ENCODE measurements at regions not wholly inside any gene's neighbourhood (a gene's known extent, or its start where the extent isn't known, plus 50 kb on each side); places are given as distances from the start of the nearest gene placed in this dataset.

DNA sequence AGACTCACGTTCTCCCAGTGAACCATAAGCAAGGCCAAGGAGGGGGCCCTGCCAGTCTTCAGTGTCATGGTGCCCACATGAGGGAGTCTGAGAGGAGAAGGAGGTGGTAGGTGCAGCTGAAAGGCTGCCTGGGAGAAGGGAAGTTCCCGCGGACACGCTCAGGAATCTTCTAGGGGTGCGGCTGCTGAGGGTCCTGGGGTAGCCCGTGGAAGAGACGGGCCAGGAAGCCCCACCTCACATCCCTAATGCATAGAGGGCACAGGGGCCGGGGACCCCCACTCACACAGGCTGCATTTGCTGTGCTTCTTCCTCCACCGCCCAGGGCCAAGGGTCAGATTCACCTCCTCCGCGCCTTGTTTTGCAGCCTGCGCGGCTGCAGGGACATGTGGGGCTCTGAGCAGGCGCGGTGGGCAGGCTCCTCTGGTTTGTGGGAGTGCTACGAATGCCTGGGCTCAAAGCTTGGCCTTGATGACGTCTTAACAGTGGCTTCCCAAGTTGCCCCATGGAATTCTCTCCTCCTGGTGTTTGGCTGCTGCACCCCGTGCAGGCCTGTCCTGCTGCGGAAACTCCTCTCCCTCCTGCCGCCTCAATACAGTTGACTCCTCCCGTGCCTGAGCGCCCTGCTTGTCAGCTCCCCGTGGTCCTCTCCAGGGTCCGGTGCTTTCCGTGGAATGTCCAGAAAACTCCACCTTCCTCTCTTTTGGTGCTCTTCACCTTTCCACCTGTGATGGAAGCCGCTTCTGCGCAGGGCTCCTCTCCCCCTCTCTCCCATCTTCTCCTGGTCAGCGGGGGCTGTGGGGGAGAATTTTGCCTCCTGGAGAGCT is 95.7 kb downstream of the VAPA start:
- no peak overlapping the region for H3K27ac ChIP-seq
- TF ChIP-seq, protein P1, sequence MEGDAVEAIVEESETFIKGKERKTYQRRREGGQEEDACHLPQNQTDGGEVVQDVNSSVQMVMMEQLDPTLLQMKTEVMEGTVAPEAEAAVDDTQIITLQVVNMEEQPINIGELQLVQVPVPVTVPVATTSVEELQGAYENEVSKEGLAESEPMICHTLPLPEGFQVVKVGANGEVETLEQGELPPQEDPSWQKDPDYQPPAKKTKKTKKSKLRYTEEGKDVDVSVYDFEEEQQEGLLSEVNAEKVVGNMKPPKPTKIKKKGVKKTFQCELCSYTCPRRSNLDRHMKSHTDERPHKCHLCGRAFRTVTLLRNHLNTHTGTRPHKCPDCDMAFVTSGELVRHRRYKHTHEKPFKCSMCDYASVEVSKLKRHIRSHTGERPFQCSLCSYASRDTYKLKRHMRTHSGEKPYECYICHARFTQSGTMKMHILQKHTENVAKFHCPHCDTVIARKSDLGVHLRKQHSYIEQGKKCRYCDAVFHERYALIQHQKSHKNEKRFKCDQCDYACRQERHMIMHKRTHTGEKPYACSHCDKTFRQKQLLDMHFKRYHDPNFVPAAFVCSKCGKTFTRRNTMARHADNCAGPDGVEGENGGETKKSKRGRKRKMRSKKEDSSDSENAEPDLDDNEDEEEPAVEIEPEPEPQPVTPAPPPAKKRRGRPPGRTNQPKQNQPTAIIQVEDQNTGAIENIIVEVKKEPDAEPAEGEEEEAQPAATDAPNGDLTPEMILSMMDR (conservative IDR thresholded peaks at IDR 0.05), result no peak
- TF ChIP-seq ZFX (IDR thresholded peaks at IDR 0.05), result no peak

DNA sequence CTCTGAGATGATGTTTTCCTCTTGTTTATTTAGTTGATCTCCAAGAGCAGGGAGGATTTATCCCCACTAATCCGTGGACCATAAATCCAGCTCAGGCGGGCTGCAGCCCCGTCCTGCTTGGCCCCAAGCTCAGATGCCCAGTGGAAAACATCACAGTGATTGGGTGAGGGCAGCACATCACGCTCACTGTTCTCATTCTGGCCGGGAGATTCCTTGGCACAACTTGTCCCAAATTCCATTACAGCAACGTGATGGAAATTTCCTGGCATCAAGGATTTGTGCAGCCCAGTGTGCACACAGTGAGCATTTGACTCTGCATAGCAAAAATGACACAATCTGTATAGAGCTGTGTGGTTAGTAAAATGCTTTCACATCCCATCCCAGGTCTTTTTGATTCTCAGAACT is 96.8 kb downstream of the VAPA start:
- no peak for TF ChIP-seq ZFX (IDR thresholded peaks at IDR 0.05)
- TF ChIP-seq, protein P1 (conservative IDR thresholded peaks at IDR 0.05), result no peak
- H3K27ac ChIP-seq, result no peak overlapping the region

DNA sequence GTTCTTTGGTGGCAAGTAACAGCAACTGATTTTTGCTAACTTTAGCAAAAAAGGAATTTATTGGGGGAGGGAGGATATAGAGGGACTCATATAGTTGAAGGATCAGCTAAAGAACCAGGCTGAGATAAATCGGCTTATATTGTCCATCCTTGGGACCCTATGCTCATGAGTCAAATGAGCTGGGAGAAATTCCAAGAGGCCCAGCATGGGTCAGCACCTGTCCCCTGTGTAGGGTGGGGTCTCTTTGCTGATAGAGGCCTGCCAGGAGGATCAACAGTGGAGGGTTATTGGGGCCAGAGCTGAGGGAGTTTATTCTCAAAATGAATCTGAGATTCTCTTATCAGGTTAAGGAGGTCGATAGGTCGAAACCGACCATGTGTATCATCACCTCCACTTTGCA is 97.2 kb downstream of the VAPA start:
- TF ChIP-seq, protein P1 (conservative IDR thresholded peaks at IDR 0.05), result no peak
- TF ChIP-seq ZFX (IDR thresholded peaks at IDR 0.05), result no peak
- no peak overlapping the region for H3K27ac ChIP-seq

DNA sequence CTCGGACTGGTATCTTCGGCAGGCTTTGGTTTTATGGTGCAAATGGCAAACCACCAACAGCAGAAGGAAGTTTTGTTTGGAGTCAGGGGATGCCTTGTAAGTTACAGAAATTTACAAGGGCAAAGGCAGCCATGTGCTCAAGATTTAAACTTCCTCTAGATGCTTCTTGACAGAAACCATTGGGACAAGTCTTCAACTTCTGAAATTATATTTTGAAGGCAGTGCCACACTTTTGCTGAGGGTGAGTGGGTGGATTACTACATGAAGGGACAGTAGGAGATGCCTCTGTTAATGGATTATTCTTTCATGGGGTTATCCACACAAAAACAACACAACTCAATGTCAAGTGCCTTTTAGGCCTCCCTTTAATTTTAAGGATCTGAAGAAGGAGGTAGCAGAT is 97.9 kb downstream of the VAPA start:
- no peak for TF ChIP-seq ZFX (IDR thresholded peaks at IDR 0.05)
- TF ChIP-seq, protein P1 (conservative IDR thresholded peaks at IDR 0.05), result no peak
- no peak overlapping the region for H3K27ac ChIP-seq

DNA sequence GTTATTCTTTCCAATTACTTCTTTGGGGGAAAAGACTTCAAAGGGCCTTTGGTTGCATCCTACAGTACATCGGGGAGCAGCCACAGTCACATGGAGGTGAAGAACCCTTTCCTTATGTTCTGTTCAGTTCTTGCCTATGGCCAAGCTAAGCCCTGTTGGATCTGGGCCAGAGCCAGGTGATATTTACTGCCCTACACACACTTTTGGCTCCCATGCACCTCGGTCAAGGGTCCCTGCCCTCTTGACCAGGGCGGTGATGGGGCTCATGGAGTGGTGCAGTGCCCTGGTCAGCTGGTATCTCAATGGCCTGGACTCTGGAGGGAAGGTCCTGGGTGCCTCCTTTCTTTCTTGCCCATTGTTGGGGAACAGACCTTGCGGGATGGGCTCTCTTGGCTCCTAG is 98.7 kb downstream of the VAPA start:
- H3K27ac ChIP-seq, result no peak overlapping the region

DNA sequence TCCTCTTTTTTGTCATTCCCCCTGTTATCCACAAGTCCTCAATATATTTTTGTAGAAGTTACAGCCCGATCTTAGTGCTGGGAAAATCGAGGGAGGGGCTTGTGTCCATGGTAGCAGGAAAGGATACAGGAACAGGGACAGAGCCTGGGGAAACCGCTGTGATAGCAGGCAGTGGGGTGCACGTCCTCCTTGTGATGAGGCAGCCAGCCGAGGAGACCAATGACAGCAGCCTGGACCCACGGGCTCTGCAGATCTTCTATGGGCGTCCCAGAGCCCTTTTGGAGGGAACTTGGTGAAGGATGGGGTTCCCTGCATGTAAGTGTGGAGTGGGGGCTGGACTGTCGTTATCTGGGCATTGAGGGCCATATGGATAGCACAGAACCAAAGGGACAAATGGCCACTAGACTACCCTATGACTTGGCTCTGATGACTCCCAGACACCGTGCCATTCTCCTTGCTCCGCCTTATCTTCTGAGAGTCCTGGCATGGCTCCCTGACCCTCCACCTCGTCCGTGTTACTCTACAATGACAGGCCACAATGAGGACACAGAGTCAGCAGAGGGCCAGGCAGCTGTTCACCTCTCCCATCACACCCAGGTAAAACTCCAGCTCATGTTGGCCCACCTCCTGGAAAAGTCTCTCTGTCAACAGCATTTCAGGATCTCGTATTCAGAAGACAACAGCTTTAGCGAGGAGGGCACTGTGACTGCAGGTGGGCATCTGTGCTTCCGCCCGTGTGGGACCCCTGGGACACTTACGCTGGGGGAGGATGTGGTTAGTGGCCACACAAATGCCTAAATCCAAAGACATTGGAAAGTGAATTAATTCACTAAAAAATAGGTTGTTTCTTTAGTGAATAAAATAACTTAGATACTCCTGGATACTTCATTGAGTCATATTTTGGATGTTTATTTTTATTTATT is 100.1 kb downstream of the VAPA start:
- H3K27ac ChIP-seq, result no peak overlapping the region
- no peak for TF ChIP-seq ZFX (IDR thresholded peaks at IDR 0.05)
- TF ChIP-seq, protein P1 (conservative IDR thresholded peaks at IDR 0.05), result no peak

More for the DNA sequence above, 98.7 kb downstream of the VAPA start:
- TF ChIP-seq, protein P1 (conservative IDR thresholded peaks at IDR 0.05), result no peak
- TF ChIP-seq ZFX (IDR thresholded peaks at IDR 0.05), result no peak

DNA sequence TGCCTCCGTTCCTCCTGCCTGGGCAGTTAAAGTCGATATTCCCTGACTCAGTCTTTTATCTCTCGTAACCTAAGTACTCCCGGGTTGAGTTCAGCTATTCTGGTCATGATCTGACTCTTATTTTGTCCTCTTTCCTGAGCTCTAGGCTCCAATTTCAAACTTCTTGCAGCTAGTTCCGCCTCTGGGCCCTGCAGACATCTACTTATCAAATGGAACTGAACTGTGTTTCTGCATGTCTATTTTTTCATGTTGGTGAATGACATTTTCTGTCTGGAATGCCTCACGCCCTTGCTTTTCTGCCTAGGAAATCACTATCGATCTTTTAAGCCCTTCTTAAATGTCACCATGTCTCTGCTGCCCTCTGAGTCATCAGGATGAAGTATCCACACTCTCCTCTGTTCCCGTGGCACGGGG is 101.5 kb downstream of the VAPA start:
- no peak for TF ChIP-seq ZFX (IDR thresholded peaks at IDR 0.05)
- TF ChIP-seq, protein P1 (conservative IDR thresholded peaks at IDR 0.05), result no peak

More for the DNA sequence above, 101.5 kb downstream of the VAPA start:
- no peak overlapping the region for H3K27ac ChIP-seq
